KMS-11 (cell line): ENCODE measurements at regions not wholly inside any gene's neighbourhood (a gene's known extent, or its start where the extent isn't known, plus 50 kb on each side); places are given as distances from the start of the nearest gene placed in this dataset.

Experiments used
- H2AFZ ChIP-seq: fragments of 200-600 bp; sonication (generic); 2 replicates; pipeline ENCODE4 v1.6.1; 2016; ENCODE audit warnings: antibody characterized with exemption, mixed run types, low read depth
- H3K27ac ChIP-seq: fragments of 200-600 bp; sonication (generic); 2 replicates; pipeline ENCODE4 v1.6.1; 2016; ENCODE audit warnings: mild to moderate bottlenecking, mixed run types
- H3K27me3 ChIP-seq: fragments of 200-600 bp; sonication (generic); 2 replicates; pipeline ENCODE4 v1.6.1; 2017; ENCODE audit warnings: mild to moderate bottlenecking, low read depth, mixed run types, moderate library complexity; ENCODE audit not compliant: insufficient read depth
- H3K36me3 ChIP-seq: fragments of 200-600 bp; sonication (generic); 2 replicates; pipeline ENCODE4 v1.6.1; 2017; ENCODE audit warnings: mild to moderate bottlenecking, mixed run types; ENCODE audit not compliant: insufficient read depth
- H3K4me1 ChIP-seq: fragments of 200-600 bp; sonication (generic); 2 replicates; pipeline ENCODE4 v1.6.1; 2016; ENCODE audit warnings: mild to moderate bottlenecking, low read depth, mixed run types; ENCODE audit not compliant: poor library complexity, severe bottlenecking
- H3K4me2 ChIP-seq: fragments of 200-600 bp; sonication (generic); 2 replicates; pipeline ENCODE4 v1.7.0; 2016; ENCODE audit warnings: mild to moderate bottlenecking, mixed run types
- H3K4me3 ChIP-seq: fragments of 200-600 bp; sonication (generic); IDR thresholded peaks from 2 replicates; pipeline ENCODE4 v1.6.1; 2017; ENCODE audit warnings: low read depth, low read length, mixed read lengths; ENCODE audit not compliant: insufficient read depth
- H3K79me2 ChIP-seq: fragments of 200-600 bp; sonication (generic); 2 replicates; pipeline ENCODE4 v1.6.1; 2016; ENCODE audit warnings: low read depth, mixed run types; ENCODE audit not compliant: insufficient read depth
- H3K9ac ChIP-seq: fragments of 200-600 bp; sonication (generic); 2 replicates; pipeline ENCODE4 v1.6.1; 2016; ENCODE audit warnings: mild to moderate bottlenecking, mixed run types
- H4K20me1 ChIP-seq: fragments of 200-600 bp; sonication (generic); 2 replicates; pipeline ENCODE4 v1.6.1; 2016; ENCODE audit warnings: mild to moderate bottlenecking, mixed run types; ENCODE audit not compliant: insufficient read depth
- TF ChIP-seq, protein P1 (sequence below): fragments of 200-600 bp; sonication (generic); conservative IDR thresholded peaks from 2 replicates; pipeline ENCODE4 v1.6.1; 2017; ENCODE audit warnings: low read depth, mild to moderate bottlenecking, antibody characterized with exemption, low read length, moderate library complexity, mixed read lengths

DNA sequence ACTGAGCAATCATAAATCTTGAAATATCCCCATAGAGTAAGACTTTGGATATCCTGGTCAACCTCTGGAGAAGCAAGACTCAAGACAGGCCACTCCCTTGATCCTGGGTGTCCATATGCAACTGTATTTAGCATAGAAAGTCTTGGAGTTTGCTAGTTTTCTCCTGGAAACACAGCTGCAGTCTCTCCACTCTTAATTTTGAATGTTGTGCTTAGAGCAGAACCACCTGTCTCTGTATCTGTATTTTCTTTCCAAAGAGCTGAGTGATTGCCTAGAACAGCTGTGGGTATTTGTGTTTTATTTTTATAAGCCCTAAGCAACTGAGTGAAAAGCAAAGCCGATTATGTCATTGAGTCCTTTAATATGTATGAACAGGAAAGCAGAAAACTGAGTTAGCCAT is 64.1 kb upstream of the ADAM23 start:
- TF ChIP-seq, protein P1, sequence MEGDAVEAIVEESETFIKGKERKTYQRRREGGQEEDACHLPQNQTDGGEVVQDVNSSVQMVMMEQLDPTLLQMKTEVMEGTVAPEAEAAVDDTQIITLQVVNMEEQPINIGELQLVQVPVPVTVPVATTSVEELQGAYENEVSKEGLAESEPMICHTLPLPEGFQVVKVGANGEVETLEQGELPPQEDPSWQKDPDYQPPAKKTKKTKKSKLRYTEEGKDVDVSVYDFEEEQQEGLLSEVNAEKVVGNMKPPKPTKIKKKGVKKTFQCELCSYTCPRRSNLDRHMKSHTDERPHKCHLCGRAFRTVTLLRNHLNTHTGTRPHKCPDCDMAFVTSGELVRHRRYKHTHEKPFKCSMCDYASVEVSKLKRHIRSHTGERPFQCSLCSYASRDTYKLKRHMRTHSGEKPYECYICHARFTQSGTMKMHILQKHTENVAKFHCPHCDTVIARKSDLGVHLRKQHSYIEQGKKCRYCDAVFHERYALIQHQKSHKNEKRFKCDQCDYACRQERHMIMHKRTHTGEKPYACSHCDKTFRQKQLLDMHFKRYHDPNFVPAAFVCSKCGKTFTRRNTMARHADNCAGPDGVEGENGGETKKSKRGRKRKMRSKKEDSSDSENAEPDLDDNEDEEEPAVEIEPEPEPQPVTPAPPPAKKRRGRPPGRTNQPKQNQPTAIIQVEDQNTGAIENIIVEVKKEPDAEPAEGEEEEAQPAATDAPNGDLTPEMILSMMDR = no peak
- H2AFZ ChIP-seq = no peak overlapping the region
- no peaks in the 10 kb centered on the region for H4K20me1 ChIP-seq
- no peaks in the 10 kb centered on the region for H3K4me1 ChIP-seq
- H3K27ac ChIP-seq = no peak overlapping the region
- H3K4me2 ChIP-seq = no peak overlapping the region
- no peak overlapping the region for H3K9ac ChIP-seq
- H3K79me2 ChIP-seq = no peaks in the 10 kb centered on the region
- no peaks in the 10 kb centered on the region for H3K36me3 ChIP-seq
- no peaks in the 10 kb centered on the region for H3K27me3 ChIP-seq
- no peak overlapping the region for H3K4me3 ChIP-seq

DNA sequence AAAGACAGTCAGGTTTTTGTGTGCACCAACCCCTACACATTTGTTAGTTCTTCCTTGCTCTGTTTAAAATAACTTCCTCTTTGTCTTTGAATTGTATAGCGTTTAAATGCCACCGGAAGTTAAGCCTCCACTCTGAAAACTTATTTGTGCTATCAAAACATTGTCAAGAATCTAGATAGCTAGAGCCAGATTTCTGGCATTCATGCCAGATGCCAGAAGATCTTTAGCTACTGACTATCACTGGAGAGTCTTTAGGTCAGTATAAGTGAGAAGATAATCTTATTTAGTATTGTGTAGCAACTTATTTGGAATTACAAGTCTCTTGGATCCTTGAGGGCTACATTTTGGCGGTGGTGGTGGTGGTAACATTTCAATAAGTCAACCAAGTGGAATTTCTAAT is 63.4 kb upstream of the ADAM23 start:
- Histone ChIP-seq H3K27ac (no peak overlapping the region), H3K9ac (no peak overlapping the region), H3K4me3 (no peak overlapping the region), H4K20me1 (no peaks in the 10 kb centered on the region), H3K4me1 (no peaks in the 10 kb centered on the region), H3K36me3 (no peaks in the 10 kb centered on the region), H3K79me2 (no peaks in the 10 kb centered on the region), H3K27me3 (no peaks in the 10 kb centered on the region), H3K4me2 (no peak overlapping the region), H2AFZ (no peak overlapping the region)
- TF ChIP-seq, protein P1 = no peak

DNA sequence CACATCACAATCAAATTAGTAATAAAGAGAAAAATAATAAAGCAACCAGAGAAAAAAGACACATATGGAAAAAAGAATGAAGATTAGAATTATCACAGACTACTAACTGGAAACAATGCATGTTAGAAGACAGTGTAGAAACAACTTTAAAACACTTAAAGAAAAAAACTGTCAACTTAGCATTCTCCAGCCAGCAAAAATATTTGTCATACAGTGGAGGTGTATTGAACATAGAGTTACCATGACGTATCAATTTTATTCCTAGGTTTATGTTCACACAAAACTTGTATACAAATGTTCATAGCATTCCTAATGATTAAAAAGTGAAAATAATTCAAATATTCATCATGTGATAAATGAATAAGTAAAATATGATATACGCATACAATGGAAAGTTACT is 61.5 kb upstream of the ADAM23 start:
- TF ChIP-seq, protein P1 = no peak
- Histone ChIP-seq H2AFZ (no peak overlapping the region), H3K36me3 (no peaks in the 10 kb centered on the region), H3K9ac (no peak overlapping the region), H3K4me3 (no peak overlapping the region), H3K27ac (no peak overlapping the region), H3K27me3 (no peaks in the 10 kb centered on the region), H3K4me1 (no peaks in the 10 kb centered on the region), H3K4me2 (no peak overlapping the region), H3K79me2 (no peaks in the 10 kb centered on the region), H4K20me1 (no peaks in the 10 kb centered on the region)

DNA sequence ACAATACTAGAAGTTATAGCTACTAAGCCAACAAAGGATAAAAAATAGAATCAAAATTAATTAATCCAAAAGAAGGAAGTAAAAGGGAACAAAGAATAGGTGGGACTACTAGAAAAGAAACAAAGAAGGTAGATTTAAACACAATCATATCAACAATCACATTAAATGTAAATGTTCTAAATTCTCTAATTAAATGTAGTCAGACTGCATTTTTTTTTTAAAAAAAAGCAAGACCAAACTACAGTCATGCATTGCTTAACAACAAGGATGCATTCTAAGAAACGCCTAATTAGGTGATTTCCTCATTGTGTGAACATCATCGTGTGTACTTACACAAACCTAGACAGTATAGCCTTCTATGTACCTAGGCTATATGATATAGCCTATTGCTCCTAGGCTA is 59.7 kb upstream of the ADAM23 start:
- TF ChIP-seq, protein P1 = no peak

More for the DNA sequence above, 59.7 kb upstream of the ADAM23 start:
- H3K9ac ChIP-seq = no peak overlapping the region
- no peaks in the 10 kb centered on the region for H4K20me1 ChIP-seq
- H3K4me2 ChIP-seq = no peak overlapping the region
- no peaks in the 10 kb centered on the region for H3K4me1 ChIP-seq
- no peaks in the 10 kb centered on the region for H3K27me3 ChIP-seq
- H2AFZ ChIP-seq = no peak overlapping the region
- H3K27ac ChIP-seq = no peak overlapping the region
- H3K79me2 ChIP-seq = no peaks in the 10 kb centered on the region
- no peaks in the 10 kb centered on the region for H3K36me3 ChIP-seq
- no peak overlapping the region for H3K4me3 ChIP-seq
